Heart right ventricle (tissue), 16 donors: ENCODE measurements at regions not wholly inside any gene's neighbourhood (a gene's known extent, or its start where the extent isn't known, plus 50 kb on each side); places are given as distances from the start of the nearest gene placed in this dataset.

ENCODE experiments used
- ATAC-seq, 8 donors: fragments of 200-7000 bp; cut with Tn5 transposase; one replicate each; pipeline ENCODE4 v1.9.1; 2020; ENCODE audit warnings: mild to moderate bottlenecking in 8 of 8, moderate library complexity in 8 of 8, moderate number of reproducible peaks in 1 of 8
- DNase-seq, 2 donors: peaks; one replicate each; pipeline ENCODE4 v3.0.0-alpha.2; 2020
- H3K27ac ChIP-seq, 10 donors: fragments of 200-600 bp; sonication (generic) in 2 of 10; one replicate each; pipeline versions ENCODE4 v1.5.0 to v1.8.0; 2020 to 2022; ENCODE audit warnings: mild to moderate bottlenecking in 3 of 10
- H3K27me3 ChIP-seq, 7 donors: fragments of 200-600 bp; one replicate each; pipeline ENCODE4 v1.8.0; 2021 to 2022; ENCODE audit warnings: mild to moderate bottlenecking in 2 of 7
- H3K36me3 ChIP-seq, 9 donors: fragments of 200-600 bp; sonication (generic) in 1 of 9; one replicate each; pipeline versions ENCODE4 v1.5.0 to v1.8.0; 2020 to 2022; ENCODE audit warnings: mild to moderate bottlenecking in 2 of 9
- H3K4me1 ChIP-seq, 9 donors: fragments of 200-600 bp; sonication (generic) in 1 of 9; one replicate each; pipeline versions ENCODE4 v1.5.0 to v1.8.0; 2020 to 2022; ENCODE audit warnings: mild to moderate bottlenecking in 4 of 9
- H3K4me3 ChIP-seq, 10 donors: fragments of 200-600 bp; sonication (generic) in 2 of 10; one replicate each; pipeline versions ENCODE4 v1.5.0 to v1.8.0; 2020 to 2022; ENCODE audit warnings: mild to moderate bottlenecking in 7 of 10, moderate library complexity in 2 of 10
- H3K9me3 ChIP-seq, 11 donors: fragments of 200-600 bp in 10 of 11; sonication (generic) in 2 of 11; one replicate each; pipeline versions ENCODE4 v1.5.0 to v1.8.0; 2013 to 2022; ENCODE audit warnings: mild to moderate bottlenecking in 2 of 11, control low read depth in 1 of 11, moderate library complexity in 1 of 11
- WGBS, 2 donors: extraction: QIAGEN DNeasy Blood & Tissue Kit; methylation state at CpG; one replicate each; pipeline ENCODE4 v1.1.7; 2013; ENCODE audit warnings: inconsistent platforms in 1 of 2; 5-methylcytosine and 5-hydroxymethylcytosine counted together
- intact Hi-C, 10 donors: fragments of 100-400 bp; cut with DNase I; formaldehyde crosslinking; loops; one replicate each; pipeline versions ENCODE4 v1.11.1 to v1.14.2; 2022
- TF ChIP-seq, protein P1 (sequence below), 9 donors: fragments of 200-600 bp; sonication (generic) in 2 of 9; IDR thresholded peaks; one replicate each; pipeline versions ENCODE4 v1.5.0 to v1.8.0; 2021 to 2022; ENCODE audit warnings: antibody characterized with exemption in 9 of 9, mild to moderate bottlenecking in 5 of 9, moderate library complexity in 1 of 9
- donor health status: Arrhythmogenic right ventricular cardiomyopathy.
- donor health status: ischemic (EF 13 %, LVEDD 7.1; RV severe dilation, severe dysfunction).
- donor health status: healthy with polysubstance abuse.
- donor health status: DM: no; HTN: yes; CAD: no.
- donor health status: DM: no; HTN: no; CAD: no.
- donor health status: ischemic (EF 25% LVEDD 6.9; RV normal size, moderate dysfunction).
- donor health status: ischemic (EF 25% LVEDD 5.7; RV mildly dilated, moderate dysfunction).
- donor health status: healthy.
- donor health status: DM: yes; HTN: yes; CAD: no.
- donor health status: Ischemic cardiomyopathy.
- donor health status: ischemic (EF 35%, LVEDD 5.7; RV mildly dilated, moderate dysfunction).
- donor health status: nonischemic (EF 11% LVEDD 7.7; RV severe dilation, severe dysfunction).
- donor health status: DM: yes; HTN: yes; CAD: no.
- donor health status: PGD.
- donor health status: ischemic (EF 29% LVEDD 5.4; RV normal size, mild dysfunction).
- donor health status: nonischemic (EF 23%, LVEDD 6.1; RV moderate dilation, normal function).

GRCh38 chr22:27372364-27372763 lies 429.2 kb downstream of the MN1 start:
- TF ChIP-seq, protein P1, sequence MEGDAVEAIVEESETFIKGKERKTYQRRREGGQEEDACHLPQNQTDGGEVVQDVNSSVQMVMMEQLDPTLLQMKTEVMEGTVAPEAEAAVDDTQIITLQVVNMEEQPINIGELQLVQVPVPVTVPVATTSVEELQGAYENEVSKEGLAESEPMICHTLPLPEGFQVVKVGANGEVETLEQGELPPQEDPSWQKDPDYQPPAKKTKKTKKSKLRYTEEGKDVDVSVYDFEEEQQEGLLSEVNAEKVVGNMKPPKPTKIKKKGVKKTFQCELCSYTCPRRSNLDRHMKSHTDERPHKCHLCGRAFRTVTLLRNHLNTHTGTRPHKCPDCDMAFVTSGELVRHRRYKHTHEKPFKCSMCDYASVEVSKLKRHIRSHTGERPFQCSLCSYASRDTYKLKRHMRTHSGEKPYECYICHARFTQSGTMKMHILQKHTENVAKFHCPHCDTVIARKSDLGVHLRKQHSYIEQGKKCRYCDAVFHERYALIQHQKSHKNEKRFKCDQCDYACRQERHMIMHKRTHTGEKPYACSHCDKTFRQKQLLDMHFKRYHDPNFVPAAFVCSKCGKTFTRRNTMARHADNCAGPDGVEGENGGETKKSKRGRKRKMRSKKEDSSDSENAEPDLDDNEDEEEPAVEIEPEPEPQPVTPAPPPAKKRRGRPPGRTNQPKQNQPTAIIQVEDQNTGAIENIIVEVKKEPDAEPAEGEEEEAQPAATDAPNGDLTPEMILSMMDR (IDR thresholded peaks at IDR 0.05), result no peak
- H3K27me3 ChIP-seq, result peaks cover 0 to 49% (median 17%) of the 10 kb centered on the region in 7 donors
- DNase-seq, result no peak
- no peaks in the 10 kb centered on the region for H3K4me1 ChIP-seq
- no peak for ATAC-seq
- H3K36me3 ChIP-seq, result no peaks in the 10 kb centered on the region
- H3K9me3 ChIP-seq, result peaks cover 0 to 13% (median 0%) of the 10 kb centered on the region in 11 donors
- H3K4me3 ChIP-seq, result no peak overlapping the region
- no peak overlapping the region for H3K27ac ChIP-seq
- intact Hi-C loops, result no loop called here

GRCh38 chr22:27372969-27373670 lies 428.4 kb downstream of the MN1 start:
- no peak for DNase-seq
- WGBS, 2 donors, result 65 to 74% methylated on average over 10 of the region's 10 CpGs
- Histone ChIP-seq H3K4me1 (no peaks in the 10 kb centered on the region), H3K27me3 (peaks cover 0 to 57% (median 17%) of the 10 kb centered on the region in 7 donors), H3K27ac (no peak overlapping the region), H3K9me3 (peaks cover 0 to 13% (median 0%) of the 10 kb centered on the region in 11 donors), H3K36me3 (no peaks in the 10 kb centered on the region), H3K4me3 (no peak overlapping the region)
- ATAC-seq, result no peak
- TF ChIP-seq, protein P1 (IDR thresholded peaks at IDR 0.05), result no peak
- intact Hi-C loops, result no loop called here

DNA sequence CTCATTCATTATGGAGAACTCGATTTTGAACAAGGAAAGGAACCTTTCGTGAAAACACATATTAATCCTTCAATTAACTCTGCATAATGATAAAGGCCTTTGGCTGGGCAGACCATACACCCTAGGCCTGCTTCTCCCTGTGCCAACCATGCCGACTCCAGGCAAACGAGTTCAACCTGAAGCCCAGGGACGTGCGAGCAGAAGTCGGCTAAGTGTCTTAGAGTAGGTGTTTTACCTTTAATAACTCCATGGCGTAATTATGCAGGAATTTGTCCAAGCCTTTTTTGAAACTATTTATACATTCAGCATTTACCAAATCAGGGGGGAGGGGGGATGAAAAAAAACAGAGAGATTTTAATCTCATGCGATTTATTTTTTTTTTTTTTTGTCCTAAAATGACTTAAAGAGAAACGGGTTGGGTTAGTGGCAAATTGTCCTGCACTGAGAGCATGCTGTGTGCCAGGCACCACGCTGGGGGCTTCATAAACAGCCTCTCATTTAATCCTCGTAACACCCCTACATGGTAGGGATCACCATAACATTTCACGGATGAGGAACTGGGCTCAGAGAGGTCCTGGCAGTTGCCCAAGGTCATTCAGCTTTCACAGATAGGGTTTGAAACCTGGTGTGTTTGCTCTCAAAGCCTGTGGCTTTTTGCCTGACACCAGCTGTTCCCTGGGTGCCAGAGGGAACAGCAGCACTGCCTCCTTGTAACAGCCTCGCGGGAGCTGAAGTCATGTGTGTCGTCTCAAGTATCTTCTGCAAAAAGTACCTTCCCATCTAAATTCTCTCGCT lies 423.9 kb downstream of the MN1 start:
- no peak overlapping the region for H3K4me3 ChIP-seq
- intact Hi-C loops, result no loop called here
- peaks cover 0 to 49% (median 19%) of the 10 kb centered on the region in 7 donors for H3K27me3 ChIP-seq
- TF ChIP-seq, protein P1 (IDR thresholded peaks at IDR 0.05), result no peak
- no peak overlapping the region for H3K27ac ChIP-seq
- H3K4me1 ChIP-seq, result no peaks in the 10 kb centered on the region
- peaks cover 0 to 13% (median 0%) of the 10 kb centered on the region in 11 donors for H3K9me3 ChIP-seq
- DNase-seq, result no peak
- no peak for ATAC-seq
- 73 to 75% methylated on average over 17 of the region's 17 CpGs for WGBS, 2 donors
- no peaks in the 10 kb centered on the region for H3K36me3 ChIP-seq

GRCh38 chr22:27378311-27378800 lies 423.2 kb downstream of the MN1 start:
- Histone ChIP-seq H3K36me3 (no peaks in the 10 kb centered on the region), H3K27ac (no peak overlapping the region), H3K9me3 (peaks cover 0 to 13% (median 0%) of the 10 kb centered on the region in 11 donors), H3K4me1 (no peaks in the 10 kb centered on the region), H3K27me3 (peaks cover 0 to 53% (median 17%) of the 10 kb centered on the region in 7 donors), H3K4me3 (no peak overlapping the region)
- no peak for DNase-seq
- WGBS, 2 donors, result 67 to 69% methylated on average over 13 of the region's 13 CpGs
- intact Hi-C loops, result no loop called here
- peak in 1 of 8 donors; percentile 27 for ATAC-seq
- TF ChIP-seq, protein P1 (IDR thresholded peaks at IDR 0.05), result no peak
